NCI-H128 (cell line): ENCODE measurements at regions not wholly inside any gene's neighbourhood (a gene's known extent, or its start where the extent isn't known, plus 50 kb on each side); places are given as distances from the start of the nearest gene placed in this dataset.

Experiments used
- DNase-seq: peaks from one replicate; lab custom pipeline; 2025; ENCODE audit not compliant: unreplicated experiment; lab: John Stamatoyannopoulos, UW

DNA sequence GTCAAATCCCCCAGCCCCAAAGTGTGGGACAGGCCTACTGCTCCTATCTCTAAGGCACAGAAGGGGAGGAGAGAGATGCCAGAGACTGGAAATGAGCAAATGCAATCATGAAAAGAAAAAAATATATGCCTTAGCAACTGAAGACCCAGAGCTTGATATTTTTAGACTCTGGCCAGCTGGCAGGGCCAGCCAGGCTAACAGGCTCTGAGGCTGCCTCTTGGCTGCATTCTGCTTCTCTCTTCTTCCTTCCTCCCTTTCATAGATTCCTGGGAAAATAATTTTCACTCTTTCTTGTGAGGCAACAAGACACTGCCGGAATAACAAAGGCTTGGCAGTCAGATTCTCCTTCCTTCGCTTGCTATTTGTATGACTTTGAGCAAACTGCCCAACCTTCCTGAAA, 209.1 kb downstream of the RAD51AP2 start:
- no peak for DNase-seq

DNA sequence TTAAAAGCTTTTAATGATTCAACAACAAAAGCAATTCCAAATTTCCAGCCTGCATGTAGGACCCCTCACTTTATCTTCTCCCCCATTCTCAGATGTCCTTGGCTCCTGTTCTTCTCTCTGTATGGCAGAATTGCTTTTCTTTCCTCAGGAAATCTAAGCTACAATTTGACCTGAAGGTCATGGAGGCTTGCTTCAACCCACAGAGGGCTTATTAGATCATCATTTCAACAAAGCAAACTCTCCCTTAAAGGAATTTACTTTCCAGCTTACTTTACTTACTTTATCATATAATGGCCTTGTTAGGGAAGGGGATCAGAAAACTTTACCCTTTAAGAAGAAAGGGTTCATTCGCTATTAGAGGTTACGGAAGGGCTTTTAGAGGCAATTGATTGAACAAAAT, 211.5 kb downstream of the RAD51AP2 start:
- no peak for DNase-seq

DNA sequence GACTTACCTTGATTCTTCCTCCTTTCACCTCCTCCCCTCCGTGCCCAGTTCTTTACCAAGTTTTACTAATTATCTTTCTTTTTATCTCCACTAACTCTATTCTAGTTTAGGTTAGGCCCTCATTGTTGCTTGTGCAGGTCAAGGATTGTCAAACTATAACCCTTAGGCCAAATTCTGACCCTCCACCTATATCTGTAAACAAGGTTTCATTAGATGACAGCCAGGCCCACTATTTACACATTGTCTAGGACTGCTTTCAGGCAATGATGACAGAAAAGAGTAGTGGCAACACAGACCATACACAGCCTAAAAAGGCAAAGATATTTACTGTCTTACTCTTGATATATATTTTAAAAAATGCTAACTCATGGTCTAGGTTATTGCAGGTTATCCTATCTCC, 212.0 kb downstream of the RAD51AP2 start:
- no peak for DNase-seq

DNA sequence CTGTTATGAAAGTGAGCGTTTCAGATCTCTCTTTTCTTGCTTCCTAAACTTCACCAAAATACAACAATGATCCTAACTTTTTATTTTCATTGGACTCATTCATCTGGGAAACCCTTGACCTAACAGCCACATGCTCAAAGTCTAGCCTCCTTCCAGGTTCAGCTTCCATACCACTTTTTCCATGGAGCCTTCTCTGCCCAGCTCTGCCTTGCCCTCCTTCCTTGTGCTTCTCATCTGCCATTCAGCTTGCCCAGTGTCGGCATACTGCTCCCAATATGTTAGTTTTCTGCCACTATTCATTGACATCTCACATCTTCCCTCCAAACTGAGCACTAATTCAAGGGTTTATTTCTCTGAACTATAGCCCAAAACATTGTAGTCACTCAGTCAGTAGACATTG, 214.7 kb downstream of the RAD51AP2 start:
- DNase-seq = no peak

DNA sequence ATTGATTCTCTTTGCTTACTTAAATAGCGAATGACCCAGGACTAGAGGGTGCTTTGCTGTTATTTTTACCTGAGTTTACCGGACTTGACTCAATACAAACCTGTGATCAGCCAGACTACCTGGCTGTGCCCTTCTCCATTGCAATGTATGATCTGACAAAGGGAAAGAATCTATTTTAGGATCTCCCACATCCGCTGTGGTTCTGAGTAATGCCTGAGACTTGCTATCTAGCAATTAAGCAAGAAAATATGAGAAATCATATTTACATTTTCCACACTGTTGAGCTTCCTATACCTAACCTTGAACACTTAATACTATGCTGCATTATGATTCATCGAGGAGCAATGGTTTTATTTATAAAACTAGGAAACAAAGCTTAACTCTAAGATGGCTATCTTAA, 215.2 kb downstream of the RAD51AP2 start:
- no peak for DNase-seq

DNA sequence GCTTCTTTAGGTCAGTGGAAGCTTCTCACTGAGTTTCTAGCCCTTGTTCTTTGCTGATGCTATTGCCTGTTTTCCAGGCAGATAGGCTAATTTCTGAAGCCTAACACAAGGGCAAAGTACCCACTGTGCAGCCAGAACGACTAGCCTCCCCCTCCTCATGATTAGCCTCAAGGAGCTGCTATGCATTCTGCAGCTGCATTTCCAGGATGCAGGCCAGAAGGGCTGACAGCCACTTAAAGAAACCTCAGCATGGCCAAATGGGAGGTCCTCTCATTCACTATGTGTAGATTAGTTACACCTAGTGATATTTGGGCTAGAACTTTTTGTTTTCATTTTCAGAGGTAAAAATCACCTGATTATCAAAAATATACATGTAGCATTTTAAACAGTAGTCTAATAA, 216.0 kb downstream of the RAD51AP2 start:
- DNase-seq = no peak

DNA sequence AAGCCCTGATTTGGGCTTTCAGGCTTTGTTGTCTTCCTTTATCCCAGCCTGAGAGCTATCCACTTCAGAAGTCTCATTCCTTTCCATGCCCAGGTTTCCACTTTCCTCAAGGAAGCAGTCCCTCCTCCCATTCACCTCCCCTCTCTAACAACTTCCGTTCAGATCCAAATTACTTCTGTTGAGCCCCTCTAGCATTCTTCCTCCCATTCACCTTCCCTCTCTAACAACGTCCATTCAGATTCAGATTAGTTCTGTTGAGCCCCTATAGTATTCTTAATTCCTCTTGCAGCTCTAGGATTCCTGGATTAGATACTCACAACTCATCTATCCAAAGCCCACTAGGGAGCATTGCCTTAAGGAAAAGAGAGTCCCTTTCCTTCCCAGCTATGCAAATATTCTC, 216.8 kb downstream of the RAD51AP2 start:
- DNase-seq = no peak

DNA sequence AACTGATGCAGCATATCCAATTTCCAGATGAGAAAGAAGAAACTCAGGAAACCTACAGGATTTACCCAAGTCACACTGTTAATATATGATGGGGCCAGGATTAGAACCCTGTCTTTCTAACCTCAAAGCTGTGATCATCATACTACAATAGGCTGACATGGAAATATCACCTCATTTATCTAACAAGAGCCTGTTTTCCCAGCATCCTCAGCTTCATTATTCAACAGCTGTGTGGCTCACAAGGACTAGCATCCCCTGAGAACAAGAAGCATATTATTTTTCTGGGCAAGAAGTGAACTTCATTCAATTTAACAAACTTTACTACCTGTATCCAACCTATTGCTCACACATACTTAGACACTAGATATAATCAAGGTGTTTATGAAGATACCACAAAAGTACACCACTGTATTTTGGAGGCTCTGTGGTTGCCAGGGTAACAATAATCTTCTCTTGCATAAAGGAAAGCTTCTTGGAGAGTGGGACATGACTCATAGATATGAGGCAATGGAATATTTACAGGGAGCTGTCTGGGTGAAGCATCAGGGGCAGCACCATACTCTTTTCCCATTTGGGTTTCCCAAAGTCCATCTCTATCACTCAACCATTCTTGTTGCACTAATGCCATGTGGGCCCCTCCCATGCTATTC, 218.2 kb downstream of the RAD51AP2 start:
- DNase-seq = no peak

DNA sequence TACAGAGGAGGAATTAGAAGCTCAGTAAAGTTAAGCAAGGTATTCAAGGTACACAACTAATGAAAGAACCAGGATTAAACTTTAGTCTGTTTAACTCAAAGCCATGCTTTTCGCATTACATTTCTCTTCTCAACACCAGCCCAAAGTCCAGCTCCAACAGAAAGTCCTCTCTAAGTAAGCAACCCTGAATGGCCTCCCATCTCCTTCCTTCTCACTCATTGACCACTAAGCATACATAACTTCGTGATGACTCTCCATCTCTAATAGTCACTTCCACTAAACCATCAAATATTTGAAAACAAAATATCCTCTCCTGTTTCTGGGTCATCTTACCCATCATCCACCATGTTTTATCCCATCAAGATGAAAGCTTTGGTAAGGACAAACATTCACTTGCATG, 219.8 kb downstream of the RAD51AP2 start:
- no peak for DNase-seq

DNA sequence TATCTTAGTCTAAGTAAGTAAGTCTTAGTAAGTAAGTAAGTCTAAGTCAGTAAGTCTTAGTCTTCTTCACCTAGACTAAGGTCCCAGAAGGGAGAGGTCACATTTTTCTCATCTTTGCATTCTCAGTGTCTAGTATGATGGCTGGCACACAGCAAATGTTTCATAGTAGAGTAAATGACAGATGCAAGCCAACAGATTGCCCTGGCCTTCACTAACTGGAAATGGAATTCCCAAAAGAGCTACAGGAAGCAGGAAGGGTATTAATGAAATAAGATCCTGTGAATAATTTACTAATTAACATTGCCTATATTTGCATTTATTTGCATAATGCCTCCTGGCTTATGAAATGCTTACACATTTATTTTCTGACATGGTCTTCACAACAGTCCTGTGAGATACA, 221.6 kb downstream of the RAD51AP2 start:
- no peak for DNase-seq

DNA sequence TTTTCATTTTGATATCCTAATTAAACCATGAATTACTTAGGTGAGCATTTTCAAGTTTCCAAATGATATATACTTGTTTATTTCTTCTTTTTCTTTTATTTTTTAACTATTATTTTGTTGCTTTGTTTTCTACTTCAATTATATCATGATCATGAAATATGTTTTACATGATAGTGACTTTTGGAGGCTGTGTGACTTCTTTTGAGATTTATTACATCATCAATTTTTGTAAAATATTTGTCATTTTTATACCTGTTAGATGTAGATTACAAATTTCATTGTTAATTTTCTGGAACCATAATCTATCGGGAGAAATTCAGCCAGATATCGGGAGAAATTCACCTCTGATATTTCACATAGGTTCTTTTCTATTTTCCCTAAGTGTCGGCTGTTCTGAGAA, 228.6 kb downstream of the RAD51AP2 start:
- no peak for DNase-seq

DNA sequence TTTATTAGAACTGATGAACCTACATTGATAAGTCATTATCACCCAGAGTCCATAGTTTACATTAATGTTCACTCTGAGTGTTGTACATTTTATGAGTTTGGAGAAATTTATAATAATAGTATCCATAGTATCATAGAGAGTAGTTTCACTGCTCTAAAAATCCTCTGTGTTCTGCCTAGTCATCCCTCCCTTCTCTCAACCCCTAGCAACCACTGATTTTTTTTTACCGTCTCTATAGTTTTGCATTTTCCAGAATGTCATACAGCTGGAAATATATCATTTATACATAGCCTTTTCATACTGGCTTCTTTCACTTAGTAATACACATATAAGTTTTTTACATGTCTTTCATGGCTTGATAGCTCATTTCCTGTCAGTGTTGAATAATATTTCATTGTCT, 231.1 kb downstream of the RAD51AP2 start:
- DNase-seq = no peak

DNA sequence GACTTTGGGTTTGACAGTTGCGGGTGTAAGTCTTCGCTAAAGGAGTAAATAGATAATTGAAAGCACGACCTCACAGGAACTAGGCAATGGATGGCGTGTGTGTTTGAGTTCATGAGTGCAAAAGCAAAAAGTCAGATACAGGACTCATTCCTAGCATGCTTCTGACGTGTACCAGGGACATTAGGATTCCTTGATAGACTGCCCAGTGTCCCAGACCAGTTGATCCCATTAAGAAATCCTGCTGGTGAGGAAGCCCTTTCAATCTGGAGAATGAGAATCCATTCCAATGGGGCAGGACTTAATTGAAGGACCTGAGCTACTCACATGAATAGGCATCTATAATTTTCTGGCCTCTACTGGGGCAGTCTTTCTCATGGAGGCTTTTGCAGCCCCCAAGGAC, 235.4 kb downstream of the RAD51AP2 start:
- no peak for DNase-seq

DNA sequence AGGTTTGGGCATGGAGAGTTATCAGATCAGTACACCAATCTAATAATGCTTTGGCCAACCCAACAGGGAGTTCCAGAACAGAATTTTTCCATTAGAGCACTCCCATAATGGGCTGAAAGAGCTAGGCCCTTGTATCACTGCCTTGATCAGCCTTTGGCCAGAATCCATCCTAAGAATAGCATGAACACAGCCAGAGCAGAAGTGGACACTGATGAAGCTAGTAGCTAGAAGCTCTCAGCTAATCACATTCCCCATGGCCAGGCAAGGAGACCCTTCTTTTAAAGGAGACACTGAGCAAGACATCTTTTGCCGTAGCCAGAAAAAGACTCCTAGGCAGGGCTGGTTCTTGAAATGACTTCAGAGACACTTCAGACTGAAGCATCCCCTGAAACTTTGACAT, 236.0 kb downstream of the RAD51AP2 start:
- no peak for DNase-seq

DNA sequence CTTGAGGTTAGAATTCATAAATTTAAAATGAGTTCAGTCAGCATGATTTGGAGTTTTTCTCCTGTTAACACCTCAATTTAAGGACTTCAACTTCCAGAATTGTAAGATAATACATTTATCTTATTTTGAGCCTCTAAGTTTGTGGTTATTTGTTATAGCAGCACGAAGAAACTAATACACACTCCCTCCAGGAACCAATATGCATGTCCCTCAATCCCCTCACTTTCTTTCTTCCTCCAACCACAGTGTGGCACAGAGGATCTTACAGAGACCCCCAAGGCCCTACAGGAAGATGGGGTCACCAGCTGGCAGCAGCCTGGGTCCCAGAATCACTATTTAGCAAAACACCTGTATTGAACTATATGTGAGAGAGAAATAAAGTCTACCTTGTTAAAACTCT, 242.0 kb downstream of the RAD51AP2 start:
- DNase-seq = no peak

DNA sequence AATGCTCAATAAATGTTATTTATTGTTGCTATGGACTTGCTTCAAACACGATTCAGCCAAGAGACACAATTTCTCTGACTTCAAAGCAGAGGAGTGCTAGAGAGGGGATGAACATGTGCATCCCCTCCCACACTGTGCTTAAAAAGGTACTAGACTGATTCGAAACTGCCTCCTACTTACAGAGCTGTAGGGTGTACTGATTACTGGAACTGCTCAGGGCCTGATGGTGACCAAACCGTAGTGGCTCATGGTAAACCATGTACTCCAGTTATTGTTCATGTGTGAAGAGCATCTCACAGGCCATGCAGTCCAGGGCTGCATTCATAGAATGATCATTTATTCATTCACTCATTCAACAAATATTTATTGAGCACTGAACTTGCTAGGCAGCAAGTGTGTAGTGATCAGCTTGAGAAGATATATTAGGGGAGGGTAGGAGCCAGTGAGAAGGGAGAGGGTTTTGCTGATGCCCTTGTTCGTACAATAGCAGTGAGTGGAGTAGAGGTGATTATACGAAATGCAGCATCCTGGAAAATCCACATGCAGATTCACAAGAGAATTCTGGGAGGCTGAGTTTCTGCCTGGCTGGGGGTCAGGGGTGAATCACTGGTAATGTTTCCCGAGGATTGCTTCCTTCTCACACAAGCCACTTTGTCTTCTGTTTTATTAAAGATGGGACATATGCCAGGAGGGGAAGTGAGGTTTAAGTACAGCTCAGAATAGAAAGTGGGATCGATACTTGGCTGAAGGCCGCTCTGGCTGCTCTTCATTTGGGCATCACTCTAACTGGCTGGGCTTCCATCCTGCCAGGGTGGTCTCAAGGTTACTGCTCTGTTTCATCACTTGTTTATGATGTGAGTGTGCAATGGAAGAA, 245.4 kb downstream of the RAD51AP2 start:
- no peak for DNase-seq

DNA sequence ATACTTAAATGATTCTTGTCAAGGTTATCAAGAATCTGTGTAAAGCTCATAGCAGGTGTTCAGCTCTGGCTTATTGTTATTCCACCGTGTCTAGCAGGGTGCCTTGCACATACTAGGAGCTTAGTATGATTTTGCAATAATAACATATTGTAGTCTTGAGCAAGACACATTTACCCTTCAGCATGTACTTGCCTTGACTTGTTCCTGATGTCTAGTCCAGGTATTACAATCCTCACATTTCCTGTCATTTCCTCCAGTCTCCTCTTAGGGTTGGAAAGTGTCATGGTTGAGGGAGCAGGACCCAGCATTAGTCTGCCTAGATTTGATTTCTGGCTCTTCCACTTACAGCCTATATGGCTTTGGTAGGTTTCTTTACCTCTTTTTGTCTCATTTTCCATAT, 246.1 kb downstream of the RAD51AP2 start:
- DNase-seq = no peak

DNA sequence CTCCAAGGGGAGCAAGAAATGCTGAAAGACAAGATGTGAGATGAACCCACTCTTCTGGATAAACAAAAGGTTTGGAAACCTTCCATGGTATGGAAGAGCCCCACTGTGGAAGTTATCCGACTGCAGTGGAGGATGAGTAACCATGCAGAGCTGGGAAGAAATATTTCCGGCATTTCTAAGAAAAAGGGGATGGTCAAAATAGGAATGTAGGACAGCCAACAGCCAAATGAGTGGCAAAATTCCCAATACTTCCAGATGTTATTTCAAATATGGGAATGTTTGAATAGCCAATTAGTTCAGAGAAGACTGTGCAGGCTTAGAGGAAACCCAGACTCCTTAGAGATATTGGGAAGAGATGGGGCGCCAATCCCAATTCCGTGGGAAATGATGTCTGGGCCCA, 246.8 kb downstream of the RAD51AP2 start:
- DNase-seq = no peak

DNA sequence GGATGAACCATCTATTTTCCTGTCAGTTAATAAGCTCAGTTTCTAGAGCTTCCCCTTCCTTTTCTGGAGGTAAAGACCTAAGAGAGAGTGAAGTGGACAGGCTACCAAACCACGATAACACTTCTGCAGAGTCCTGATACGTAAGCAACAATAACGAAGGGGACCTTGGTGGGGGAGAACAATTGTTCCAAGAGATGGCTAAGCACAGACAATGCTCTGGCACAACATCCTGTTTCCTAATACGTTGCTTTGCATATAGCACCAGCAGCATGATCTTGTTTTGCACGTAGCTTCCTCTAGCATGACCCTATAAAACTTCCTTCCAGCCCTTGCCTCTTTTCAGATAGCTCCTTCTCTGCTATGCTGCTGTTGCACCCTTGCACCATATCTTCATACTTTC, 247.3 kb downstream of the RAD51AP2 start:
- DNase-seq = no peak

DNA sequence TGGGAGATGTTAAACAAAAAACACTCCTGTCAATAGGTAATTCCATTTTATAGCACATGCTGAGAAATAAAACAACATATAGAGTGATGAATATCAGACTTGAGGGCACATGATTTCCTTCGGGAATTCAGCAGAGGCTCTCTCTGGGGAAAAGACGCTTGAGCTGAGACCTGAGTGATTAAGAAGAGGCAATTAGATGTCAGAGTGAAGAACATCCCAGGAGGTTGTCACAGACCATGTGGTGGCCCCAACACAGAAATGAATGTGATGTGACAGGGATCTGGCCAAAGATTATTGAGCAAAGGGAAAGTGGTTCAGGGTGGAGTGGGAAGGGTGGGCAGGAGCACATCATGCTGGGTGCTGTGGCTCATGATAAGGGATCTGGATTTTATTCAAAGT, 254.7 kb downstream of the RAD51AP2 start:
- DNase-seq = no peak

DNA sequence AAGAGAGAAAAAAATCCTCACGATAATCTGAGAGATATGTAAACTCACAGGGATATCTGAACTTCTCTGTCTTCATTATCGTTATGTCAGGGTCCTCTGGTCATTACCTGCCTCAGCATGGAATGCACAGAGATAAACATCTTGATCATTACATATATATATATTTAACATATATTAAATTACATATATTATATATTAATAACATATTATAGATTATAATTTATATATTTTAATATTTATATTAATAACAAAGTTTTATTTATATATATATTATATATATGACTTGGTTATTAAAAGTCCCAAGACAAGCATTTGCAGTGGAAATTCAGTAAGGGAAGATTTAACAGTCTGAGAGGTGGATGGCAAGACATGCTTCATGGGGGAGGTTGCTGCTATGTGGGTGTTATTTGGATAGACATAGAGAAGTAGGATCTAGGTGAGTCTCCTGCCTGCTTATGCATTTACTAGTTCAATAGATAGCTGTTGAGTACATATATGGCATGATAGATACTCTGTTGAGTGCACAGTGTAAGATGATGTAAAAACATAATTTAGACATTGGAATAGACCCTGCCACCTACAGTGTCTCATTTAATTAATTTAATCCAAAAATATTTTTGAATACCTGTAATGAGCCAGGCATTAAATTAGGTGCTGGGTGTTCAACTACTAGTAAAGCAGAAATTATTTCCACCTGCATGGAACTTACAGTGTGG, 255.2 kb downstream of the RAD51AP2 start:
- no peak for DNase-seq

DNA sequence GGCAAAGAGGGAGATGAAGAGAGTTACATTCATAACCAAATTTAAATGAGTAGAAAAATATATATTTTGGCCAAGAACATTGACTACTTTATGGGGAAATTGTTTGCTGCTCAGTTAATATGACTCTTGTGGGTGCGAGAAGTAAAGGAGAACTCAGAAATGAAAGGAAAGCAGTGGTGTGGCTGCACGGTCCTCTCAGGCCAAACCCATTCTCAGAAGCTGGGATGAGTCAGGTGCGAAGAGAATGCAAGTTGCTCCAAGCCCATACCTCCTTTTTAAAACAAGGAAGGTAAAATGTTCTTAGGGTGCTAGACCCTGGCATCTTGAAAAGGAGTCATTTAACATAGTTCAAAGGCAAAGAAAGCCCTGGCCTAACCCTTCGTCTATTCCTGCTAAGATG, 258.6 kb downstream of the RAD51AP2 start:
- no peak for DNase-seq
